GM19351 (cell line): ENCODE measurements at regions not wholly inside any gene's neighbourhood (a gene's known extent, or its start where the extent isn't known, plus 50 kb on each side); places are given as distances from the start of the nearest gene placed in this dataset.
A peak's percentile ranks its signal among the peaks of the same experiment; 100 is the strongest.

ENCODE experiments used
- ATAC-seq: cut with Tn5 transposase; IDR thresholded peaks from one replicate; pipeline ENCODE4 v1.9.1; 2021; ENCODE audit warnings: mild to moderate bottlenecking, moderate library complexity; ENCODE audit not compliant: unreplicated experiment

DNA sequence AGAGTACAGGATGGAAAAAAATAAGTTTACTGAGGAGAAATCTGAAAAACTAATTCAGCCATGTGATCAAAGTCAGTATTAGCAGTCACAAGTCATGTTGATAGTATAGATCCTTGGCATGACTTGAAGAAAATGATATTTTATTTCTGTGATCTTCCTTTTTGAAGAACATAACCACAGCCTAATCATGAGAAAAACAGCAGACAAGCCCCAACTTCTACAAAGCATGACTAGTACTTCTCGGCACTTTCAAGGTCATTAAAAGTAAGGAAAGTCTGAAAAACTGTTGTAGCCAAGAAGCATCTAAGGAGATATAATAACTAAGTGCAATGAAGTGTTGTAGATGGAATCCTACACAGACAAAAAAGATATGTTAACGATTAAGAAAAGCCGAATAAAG lies 264.1 kb upstream of the FOXG1 start:
- no peak for ATAC-seq

DNA sequence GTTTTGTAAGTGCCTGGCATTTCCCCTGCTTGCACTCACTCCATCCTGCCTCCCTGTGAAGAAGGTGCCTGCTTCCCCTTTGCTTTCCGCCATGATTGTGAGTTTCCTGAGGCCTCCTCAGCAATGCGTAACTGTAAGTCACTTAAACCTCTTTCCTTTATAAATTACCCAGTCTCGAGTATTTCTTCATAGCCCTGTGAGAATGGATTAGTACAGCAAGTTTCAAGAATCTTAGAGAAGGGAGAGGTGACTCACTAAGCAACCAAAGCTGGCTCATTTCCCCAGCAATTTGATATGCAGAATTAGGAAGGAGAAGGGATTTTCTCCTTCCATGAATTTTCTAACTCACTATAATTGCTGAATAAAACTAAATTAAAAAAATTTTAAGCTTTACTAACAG lies 251.0 kb upstream of the FOXG1 start:
- ATAC-seq, result no peak

DNA sequence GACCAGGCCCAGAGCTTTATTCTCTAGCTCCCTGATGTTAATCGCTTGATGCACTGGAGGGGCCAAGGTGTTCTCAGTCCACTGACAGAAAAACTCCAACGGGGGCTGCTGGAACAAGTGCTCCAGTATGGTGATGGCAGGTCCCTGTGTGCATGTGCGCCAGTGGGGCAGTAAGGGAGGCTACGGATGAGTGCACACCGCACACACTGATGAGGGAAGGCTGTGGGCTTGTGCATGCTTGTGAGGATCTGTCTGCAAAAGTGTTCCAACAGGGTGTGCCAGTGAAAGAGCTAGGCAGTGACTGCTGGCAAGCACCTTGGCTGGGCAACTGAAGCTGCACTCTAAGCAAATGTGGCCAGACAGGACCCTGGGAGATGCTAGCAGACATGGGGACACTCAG lies 229.7 kb upstream of the FOXG1 start:
- no peak for ATAC-seq

DNA sequence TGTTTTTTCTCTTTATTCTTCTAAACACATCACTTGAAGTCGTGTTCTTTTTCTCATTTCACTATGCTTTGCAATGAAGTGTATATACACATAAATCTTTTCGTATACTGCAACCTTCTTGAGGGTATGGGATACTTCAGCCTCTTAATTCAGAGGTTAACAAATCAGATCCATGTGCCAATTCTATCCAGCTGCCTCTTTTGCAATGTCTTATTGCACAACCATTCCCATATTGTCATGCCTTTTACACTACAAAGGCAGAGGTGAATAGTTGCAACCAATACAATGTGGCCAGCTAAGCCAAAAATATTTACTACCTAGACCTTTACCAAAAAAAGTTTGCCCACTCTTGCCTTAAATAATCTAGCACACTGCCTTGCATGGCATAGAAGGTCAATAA lies 224.5 kb upstream of the FOXG1 start:
- no peak for ATAC-seq

DNA sequence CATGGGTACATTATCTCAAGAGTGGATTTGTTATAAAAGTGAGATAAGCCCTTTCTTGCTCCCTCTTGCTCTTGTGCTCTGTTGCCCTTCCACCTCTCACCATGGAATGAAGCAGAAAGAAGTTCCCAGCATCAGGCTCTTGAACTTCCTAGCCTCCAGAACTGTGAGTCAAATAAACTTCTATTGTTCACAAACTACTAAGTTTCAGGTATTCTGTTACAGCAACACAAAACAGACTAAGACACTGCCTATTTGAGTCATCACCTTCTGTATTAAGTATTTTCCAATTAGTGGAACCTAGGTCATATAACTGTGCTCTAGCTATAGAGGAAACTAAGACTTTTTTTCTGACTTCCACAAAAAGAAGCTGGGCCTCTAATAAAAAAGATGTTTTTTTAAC lies 201.2 kb upstream of the FOXG1 start:
- no peak for ATAC-seq

DNA sequence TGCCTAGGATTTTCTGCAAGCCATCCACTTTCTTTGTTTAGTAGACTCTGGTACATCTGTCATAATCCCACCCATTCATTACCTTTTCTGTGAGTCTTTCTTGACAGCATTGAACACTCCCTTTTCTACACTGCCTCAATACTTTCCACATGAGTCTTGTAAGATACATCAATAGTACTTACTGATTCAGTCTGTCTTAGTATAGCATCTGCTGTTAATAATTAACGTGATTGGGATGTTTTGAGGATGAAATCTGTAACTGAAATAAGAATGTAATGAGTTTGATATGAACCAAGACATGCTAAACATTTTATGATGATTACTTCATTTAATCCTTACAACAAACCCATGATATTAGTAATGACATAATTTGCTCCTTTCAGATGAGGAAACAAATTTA lies 196.2 kb upstream of the FOXG1 start:
- ATAC-seq, result no peak

DNA sequence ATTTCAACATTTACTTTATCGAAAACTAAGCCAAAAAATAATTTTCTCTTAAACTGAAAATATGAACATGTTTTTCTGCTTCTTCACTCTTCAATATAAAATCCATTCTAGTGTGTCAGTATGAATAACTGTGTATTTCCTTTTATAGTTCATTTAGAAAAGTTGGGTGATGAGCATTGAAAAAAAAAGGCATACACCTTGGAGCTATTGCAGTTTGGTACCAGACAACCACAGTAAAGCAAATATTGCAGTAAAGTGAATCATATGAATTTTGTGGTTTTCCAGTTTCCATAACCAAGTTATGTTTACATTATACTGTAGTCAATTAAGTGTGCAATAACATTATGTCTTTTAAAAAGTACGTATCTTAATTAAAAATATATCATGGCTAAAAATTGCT lies 195.0 kb upstream of the FOXG1 start:
- ATAC-seq, result no peak

DNA sequence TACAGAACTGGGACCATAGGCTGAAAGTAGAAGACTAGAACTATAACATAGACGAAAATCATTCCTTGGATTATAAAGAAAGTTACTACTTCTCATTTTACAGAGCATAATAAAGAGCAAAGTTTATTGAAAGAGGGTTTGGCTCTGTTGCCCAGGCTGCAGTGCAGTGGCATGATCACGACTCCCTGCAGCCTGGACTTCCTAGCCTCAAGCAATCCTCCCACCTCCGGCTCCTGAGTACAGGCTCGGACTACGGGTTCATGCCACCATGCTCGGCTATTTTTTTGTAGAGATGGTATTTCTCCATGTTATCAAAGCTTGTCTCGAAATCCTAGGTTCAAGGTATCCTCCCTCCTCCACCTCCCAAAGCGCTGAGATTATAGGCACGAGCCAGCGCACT lies 190.1 kb upstream of the FOXG1 start:
- no peak for ATAC-seq

DNA sequence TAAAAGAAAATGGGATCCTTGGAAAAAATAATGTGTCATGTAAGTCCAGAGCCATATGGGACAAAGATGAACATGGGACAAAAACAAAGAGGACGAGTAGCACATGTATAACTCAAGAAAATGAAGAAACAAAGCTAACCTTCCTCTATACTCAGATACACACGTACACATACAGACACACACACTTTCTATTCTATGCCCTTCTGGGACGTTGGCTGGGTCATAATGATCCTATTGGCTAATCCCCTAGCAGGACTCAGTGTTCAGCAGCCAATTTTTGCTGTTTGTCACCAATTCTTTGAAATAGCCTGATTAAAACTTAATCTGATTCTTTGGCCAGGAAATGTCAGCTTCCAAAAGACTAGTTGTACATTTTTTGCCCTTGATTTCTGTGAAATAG lies 189.4 kb upstream of the FOXG1 start:
- no peak for ATAC-seq

DNA sequence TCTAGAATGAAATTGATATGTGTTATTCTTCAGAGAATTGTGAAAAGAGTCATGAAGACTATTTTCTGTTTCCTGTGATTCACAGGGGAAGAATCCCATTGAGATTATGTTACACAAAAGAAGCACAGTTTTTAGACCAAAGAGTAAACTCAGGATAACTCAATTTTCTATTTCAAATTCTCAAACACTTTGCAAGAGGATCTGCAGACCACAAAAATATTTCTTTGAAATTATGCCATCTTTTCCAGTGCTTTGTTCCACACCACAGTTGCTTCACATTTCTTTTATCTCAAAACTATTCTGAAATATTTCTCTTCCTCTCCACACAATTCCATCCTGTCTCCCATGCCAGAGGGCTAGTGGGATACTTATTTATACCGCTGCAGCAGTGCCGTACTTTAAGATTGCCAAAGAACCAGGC lies 188.9 kb upstream of the FOXG1 start:
- ATAC-seq, result no peak

DNA sequence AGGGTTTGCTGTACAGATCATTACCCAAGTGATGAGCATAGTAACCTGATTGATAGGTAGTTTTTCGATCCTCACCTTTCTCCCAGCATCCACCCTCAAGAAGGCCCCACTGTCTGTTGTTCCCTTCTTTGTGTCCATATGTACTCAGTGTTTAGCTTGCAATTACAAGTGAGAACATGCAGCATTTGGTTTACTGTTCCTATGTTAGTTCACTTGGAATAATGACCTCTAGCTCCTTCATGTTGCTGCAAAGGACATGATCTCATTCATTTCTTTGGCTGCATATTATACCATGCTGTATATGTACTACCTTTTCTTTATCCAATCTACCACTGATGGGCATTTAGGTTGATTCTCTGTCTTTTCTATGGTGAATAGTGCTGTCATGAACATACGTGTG lies 181.6 kb upstream of the FOXG1 start:
- ATAC-seq, result no peak

DNA sequence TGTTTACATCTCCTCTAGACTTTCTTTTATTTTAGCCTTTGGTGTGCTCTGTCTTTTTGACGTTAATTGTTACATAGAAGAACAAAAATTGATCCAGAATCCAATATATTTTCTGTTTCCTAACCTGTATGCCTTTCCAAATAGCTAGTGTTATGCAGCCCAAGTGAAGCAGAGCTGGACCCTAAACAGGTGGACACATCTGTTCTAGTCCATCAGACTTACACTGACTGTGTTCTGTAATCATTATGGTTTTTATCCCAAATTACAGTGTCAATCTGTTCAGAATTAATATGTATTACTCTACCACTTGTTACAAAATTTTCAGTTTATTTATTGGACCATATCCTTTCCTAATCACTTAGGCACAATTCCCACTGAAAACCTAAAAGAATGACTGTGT lies 176.8 kb upstream of the FOXG1 start:
- no peak for ATAC-seq

DNA sequence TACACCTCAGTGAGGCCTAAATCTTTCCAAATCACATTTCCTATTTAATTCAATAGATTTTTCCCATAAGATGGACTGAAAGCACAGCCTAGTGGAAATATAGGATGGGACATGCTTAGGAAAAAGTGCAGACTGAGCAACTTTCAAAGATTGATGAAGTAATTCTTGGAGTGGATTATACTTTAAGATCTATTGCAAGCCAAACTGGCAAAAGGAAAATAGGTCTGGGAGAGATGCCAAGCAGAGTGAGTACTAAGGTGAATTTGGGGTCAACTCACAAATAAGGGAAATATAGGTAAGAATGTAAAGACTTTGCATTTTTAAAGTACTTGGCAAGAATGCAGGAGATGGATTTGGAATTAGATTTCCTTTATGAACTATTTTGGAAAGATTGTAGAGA lies 170.2 kb upstream of the FOXG1 start:
- no peak for ATAC-seq

DNA sequence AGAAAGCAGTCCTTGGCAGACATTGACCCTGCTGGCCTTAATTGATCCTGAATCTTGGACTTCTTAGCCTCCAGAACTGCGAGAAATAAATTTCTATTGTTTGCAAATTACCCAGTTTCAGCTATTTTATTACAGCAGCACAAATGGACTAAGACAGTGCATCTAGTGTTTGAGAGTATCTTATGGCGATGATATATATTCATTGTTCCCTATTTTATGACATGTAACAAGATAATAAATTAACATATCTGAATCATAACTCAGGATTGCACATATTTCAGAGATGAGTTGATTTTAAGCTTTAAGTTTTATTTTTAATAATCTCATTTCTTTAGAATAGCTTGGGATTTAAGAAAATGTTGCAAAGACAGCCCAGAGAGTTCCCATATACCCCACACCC lies 167.4 kb upstream of the FOXG1 start:
- ATAC-seq, result no peak

DNA sequence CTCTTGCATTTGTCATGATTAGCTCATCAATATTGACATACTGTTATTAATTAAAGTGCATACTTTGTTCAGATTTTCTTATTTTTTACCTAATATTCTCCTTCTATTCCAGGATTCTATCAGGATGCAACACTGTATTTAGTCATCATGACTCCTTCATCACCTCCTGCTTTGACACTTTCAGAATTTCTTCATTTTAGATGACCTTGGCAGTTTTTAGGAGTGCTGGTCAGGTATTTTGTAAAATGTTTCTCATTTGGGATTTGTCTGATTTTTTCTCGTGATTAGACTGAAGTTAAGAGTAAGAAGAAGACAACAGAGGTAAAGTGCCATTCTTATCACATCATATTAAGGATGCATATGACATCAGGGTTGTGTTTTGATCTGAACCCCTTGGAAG lies 167.0 kb upstream of the FOXG1 start:
- no peak for ATAC-seq

DNA sequence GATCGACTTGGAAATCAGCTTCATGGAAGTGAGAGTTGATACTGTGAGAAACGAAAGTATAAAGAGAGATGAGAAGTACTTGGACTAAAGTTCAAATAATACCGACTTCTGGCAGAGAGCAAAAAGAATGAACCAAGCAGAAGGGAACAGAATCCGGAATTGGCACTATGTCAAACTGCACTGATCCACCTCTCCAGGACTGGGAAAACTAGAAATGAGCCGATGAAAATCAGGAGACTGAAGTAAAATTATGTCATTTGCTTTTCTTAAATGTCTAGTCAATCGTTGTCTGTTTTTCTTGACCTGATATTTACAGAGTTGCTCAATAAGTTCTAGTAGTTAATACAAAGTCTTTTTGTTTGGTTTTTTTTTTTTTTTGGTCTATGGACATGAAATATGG lies 163.0 kb upstream of the FOXG1 start:
- ATAC-seq, result no peak

DNA sequence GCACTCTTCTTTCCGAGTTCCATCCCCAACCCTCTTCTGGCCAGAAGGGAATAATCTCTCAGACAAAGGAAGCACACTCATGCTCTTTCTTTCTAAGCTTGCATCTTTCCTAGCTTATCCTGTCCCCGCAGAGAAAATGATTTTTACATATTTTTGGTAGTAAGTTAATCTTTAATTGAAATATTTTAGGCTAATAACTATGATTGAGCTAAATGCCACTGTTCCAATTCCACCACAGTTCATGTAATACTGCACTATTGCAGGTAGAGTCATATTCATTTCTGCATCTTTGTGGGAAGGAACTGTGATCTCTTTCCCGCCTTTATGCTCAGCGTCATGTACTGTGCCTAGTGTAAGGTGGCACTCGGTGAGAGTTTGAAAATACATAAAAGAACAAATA lies 158.9 kb upstream of the FOXG1 start:
- ATAC-seq, result no peak

DNA sequence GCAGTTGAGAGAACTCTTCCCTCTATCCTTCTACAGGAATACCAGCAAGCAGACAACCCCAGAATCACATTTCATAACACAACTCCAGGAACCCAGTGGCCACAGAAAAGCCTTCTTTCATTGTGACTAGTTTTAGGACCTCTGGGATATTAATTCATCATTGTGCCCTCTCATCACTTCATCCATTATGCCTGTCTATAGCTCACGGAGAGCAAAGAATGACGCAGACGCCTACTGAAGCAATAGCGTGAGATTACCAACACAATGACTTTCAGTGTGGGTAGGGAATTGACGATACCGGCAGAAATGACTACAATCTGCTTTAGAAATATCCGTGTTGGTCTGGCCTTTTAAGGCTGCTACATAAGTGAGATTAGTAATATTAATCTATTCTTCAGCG lies 158.1 kb upstream of the FOXG1 start:
- ATAC-seq, result no peak

DNA sequence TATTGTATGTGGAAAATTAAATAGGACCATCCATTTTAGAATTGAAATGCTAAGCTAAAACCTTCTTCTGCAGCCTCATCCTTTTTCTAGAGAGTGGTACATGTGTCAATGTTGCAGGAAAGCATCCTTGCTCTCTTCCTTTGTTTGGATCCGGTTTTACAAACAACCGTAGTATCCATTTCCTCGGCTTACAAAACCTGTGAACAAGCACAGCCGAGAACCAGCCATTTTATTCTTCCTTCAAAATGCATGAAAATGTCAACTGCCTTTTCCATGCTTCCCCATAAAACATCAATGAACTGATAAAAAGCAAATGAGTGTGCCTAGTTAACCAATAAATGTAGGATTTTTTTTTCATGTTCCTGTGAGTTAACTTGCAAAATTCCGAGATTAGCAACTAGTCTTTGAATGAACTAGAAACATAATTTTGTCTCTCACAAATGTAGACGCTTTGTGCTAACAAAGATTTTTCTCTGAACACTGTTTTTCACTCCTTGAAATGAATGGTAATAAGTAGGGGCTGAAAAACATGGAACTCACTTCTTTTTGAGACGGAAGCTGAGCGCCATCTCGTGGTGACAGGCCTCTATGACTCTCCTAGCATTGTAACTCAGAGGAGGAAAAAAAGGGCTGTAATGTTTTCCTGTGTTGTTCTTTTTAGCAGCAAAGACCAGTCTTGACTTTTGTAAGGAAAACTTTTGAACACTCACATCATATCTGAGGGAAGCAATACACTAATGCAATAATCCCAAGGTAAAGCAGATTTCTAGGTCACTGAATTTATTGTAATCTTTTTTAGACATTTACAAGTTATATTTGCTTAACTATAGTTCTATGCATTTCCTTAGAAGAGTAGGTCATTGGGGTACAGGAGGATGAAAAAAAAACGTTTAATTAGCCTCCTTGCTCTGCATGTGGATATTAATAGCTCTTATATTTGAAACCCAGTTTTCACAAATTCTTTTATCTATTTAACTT lies 157.4 kb upstream of the FOXG1 start:
- peak; percentile 49 for ATAC-seq

DNA sequence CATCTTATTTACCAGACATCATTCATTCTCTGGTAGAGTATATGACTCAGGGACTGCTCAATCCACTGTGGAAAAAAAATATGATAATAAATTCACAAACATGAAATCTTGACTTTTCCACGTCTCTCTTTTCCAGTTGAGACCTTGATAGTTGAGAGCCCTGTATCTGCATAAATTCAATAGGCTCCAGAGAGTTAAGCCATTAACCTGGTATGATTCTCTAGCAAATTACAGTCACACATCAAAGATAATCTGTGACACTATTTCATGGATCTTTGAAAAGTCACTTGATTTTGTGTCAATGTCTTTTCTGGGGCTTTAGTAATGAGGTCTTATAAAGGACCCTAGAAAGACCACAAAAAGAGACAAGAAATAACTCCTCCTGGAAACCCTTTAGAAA lies 154.2 kb upstream of the FOXG1 start:
- no peak for ATAC-seq

DNA sequence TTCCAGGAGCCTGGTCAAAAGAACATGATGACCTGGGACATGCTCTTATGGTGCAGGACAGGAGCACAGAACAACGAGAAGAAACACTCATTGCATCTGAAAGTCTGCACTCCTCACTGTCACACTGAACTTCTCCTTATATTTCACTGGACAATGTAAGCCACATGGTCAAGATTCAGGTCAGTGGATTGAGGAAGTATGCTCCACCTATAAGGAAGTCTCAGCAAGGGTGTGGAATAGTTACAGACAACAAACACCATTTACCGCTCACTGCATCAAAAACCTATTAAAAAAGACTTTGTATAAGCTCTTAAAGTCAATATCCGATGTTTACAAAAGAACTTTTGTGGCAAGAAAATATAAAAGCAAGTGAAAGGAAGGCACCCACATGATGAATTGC lies 153.1 kb upstream of the FOXG1 start:
- no peak for ATAC-seq

DNA sequence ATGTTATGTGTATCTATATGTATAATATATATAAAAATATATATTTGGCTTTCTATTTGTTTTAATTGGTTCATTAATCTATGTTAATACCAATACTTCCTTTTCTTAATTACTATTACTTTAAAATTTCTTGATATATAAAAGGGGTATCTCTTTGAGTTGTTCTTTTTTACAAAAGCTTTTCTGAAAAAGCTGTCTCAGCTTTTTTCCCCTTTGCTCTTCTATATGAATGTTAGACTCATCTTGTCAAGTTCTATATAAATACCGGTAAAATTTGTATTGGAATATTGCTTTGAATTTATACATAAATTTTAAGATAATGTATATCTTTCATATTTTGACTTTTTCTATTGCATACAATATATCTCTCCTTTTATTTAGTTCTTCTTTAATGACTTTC lies 139.8 kb upstream of the FOXG1 start:
- ATAC-seq, result no peak
